Activated CD4-positive, alpha-beta T cell treated with anti-CD3 and anti-CD28 coated beads, Interleukin-2, Interleukin-6, amounts not matched to agents 100 ng/mL and 50 ng/mL, durations not matched to agents 16 hours and 8 hours (primary cell): ENCODE measurements at regions not wholly inside any gene's neighbourhood (a gene's known extent, or its start where the extent isn't known, plus 50 kb on each side); places are given as distances from the start of the nearest gene placed in this dataset.
"Not testable (repeated sequence)": the region's sequence is repeated elsewhere in the genome, so short reads cannot be mapped to it uniquely, and the experiment has no call there.

ENCODE experiments used
- DNase-seq: peaks from one replicate; pipeline ENCODE4 v3.0.0-alpha.2; 2020

DNA sequence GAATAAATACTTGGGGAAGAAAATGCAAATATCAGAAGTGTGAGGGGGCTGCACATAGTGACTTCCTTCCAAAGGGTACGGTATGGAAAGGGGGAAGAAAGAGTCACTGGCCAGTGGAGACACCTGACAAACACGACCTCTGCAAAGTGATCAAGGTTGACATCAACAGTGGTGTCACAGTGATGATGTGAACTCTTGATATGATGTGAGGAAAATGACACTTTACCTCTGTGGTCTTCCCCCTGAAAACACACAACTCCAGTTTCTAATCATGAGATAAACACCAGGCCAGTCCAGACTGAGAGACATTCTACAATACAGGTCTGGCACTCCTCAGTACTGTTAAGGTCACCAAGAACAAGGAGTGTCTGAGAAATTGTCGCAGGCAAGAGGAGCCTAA, 169.7 kb downstream of the BUB3 start:
- DNase-seq, result no peak

DNA sequence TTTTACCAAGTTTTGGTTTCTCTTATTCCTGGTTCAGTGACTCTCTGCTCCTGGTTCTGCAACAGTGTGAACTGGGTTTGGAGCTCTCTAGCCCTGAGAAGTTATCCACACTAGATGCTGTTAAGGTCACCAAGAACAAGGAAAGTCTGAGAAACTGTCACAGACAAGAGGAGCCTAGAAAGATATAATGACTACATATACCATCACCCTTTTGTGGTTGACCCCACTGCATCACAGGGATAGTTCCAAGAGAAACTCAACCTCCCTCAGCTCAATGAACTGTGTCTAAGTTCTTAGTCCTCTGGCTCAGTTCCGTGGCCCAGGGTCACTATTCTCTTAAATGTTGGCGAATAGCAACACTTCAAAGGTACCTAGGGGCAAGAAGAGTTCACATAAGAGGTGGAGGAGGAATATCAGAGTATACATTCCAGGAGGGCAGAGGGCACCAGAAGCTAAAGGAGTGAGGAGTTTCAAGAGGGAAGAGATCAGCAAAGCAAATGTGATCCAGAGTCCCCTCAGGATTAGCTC, 171.5 kb downstream of the BUB3 start:
- no peak for DNase-seq

DNA sequence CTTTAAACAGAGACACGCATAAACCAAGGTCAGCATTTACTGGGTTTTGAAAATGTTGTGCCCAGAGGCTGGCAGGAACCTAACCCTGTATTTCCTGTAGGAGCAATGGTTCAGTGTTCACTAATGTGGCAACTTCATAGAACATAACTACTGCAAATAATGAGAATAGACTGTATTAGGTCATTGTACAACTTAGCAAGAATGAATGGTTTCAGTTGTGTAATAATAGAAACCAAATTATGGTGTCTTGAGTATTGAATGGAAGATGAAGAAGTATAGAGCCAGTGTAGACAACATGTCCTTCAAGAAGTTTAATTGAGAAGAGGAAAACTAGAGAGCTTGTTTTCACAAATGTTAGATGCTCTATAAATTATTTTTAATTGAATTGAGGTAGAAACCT, 172.5 kb downstream of the BUB3 start:
- DNase-seq, result no peak

DNA sequence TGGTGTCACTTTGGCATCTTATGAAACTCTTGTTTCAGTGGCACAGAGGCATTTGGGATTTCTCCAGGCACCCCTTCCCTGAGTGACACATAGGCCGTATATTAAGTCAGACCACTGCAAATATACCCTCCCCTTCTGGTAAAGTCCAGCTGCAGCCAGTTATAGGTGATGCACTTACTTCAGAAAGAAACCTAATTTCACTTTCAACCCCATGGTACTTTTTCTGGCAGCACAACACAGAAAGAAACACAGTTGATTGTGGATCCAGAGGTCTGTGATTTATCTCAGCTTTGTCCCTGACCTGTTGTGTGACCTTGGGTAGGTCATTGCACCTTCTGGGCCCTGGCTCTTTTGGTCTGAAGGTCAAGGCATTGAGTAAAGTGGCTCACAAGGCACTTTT, 173.2 kb downstream of the BUB3 start:
- no peak for DNase-seq

DNA sequence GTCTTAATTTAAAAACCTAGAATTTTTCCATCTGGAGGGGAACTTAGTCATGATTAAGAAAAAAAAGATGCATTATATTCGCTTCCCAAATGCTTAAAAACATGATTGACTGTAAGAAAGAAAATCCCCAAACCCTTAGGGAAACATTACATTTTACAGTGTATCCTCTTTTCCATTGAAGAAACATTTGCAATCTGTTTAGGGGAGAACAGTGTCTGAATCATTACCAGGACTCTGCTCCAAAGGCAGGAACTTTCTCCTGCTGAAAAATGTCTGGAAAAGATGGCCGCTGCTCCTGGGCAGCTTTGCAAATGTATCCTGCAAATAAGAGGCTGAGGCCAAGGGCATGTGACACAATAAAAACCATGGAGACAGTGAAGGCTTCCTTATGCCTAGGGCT, 173.7 kb downstream of the BUB3 start:
- DNase-seq, result no peak

DNA sequence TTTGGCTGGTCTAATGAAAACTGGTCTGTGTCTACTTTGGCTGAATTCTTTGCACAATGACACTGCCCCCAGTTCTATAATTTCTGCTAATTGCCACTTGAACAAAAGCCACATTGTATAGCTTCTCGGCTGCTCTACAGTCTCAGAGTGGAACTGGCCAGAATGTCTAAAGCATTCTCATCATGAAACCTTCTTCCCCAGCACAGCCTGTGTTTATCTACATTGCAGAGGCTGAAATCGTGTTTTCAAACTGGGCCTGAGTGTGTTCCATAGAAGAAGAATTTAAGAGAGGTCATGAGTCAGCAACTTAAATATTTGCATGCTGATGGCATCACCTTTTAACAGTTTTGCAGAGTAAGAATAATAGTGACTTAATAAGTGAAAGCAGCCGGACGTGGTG, 177.2 kb downstream of the BUB3 start:
- DNase-seq, result no peak

DNA sequence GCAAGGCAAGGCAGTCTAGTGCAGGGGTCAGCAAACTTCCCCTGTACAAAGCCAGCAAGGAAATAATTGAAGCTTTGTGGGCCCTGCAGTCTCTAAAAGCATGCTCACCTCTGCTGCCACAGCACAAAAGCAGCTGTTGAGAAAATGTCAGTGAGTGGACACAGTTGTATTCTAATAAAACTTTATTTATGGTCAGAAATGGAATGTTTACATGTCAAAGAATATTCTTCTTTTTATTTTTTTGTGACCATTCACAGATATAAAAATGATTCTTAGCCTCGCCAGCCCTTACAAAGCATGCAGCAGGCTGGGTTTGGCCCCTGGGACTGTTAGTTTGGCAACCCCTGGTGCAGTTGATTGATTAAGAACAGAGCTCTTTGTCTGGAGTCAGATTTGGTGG, 192.4 kb downstream of the BUB3 start:
- no peak for DNase-seq

DNA sequence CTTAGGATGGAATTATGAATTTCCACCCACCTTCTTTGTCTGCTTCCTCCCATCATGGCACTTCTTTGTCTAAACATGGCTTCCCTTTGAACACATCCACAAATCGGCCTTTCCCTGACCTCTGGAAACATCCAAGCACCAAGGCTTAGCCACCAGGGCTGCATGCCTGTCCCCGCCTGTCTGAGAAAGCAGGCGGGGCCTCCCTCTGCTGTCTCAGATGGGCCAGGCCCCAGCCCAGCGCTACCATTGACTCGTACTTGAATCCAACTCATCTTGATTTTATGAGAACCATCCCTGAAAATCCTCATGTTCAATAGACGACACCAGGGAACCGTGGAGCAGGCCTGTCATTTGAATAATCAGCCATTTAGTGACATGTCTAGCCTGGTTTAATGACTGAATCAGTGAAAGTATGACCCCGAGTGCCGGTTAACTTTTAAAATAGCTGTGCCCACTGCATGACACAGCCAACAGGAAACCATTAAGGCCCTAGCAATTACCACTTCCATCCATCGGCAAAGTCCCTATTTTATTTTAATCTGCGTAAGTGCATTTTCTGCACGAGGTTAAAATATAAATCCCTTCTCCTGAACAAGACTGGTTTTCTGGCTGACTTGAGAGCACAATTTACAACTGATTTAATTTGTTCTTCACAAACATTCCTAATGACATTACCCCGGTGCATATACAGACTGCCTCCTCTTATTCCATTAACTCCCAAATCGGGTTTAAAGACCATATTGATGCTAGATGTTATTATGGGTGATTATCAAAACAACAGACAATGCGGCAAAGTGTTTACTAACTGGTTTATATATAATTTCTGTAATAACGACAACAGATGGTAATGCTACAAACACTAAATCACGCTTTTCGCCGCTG, 194.7 kb downstream of the BUB3 start:
- DNase-seq, result no peak

DNA sequence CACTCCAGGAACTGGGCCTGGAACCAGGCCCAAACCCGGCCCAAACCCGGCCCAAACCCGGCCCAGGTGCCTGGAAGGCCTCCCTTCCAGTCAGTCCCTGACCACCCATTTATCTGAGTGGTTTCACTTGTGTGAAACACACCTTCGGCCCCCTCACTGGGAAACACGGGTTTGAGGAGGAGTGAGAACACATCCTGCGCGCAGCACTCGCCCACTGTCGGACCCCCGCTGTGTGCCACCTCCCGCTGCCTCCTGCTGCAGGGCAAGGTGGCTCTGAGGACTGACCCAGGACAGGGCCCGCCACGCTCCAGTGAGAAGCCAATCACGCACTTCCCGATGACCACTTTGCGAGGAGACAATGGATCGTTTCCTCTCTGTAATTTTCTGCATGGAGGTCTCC, 197.5 kb downstream of the BUB3 start:
- DNase-seq, result no peak

DNA sequence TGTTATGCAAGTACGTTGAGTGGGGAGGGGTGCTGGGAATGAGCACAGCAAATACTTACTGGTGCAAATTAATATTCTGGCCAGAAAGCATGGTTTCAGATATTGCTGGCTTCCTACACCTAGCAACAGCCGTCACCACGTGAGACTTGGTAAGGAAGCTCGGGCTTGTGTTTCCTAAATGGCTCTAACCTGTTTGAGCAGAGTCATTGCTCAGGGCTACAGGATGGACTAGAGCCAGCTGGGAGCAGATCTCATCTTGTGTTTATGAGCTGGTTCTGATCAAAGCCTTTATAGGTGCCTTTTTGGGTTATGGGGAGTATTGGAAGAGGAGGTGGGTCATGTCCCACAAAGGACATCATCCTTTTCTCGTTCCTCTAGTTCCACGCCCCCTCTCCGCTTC, 200.3 kb downstream of the BUB3 start:
- no peak for DNase-seq

DNA sequence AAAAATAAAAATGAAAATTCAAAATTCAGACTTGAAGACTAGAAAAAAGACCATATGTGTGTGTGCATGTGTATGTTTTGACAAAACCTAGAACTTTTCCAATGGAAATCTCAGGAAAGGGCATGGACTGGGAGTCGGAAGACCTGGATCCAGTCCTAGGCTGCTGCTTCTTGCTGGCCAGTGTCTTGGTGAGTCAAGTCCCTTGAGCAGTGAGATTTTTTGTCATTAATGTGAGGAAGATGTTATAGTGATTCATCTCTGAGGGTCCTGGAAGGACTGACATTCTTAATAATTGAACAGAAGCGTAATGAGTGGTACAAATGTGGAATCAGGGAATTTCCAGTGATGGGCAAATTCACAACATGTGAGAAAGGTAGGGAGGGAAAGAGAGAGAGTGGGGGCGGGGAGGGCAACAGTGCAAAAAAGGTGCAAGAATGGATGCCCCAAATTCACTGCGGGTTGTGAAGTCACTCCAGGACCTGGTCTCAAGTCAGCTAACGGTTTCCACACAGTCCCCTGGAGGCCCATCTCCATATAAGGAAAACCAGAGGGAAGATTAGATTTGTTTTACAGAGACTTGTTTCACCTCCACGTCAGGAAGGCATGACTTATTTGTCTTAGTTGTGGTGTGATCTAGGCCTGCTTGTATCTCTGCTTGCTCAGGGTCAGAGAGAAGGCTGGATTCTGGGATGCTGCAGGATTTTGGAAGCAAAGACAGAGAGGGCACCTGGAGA, 201.7 kb downstream of the BUB3 start:
- no peak for DNase-seq

DNA sequence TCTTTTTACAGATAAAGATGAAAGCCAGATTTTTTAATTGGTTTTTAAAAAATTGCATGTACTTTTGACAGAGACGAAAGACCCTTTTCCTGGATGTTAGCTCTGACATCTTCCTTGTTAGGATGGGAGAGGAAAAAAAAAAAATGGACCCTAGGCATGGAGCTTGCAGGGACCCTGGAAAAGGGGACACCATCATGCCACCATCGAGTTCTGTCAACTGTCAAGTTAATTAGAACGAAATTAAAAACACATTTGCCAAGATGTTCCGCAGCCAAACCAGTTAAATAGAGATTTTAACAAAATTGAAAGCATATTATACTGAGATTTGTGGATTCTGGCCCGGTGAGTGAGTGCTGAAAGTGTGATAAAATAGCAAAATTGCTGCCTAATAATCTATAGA, 202.6 kb downstream of the BUB3 start:
- no peak for DNase-seq

DNA sequence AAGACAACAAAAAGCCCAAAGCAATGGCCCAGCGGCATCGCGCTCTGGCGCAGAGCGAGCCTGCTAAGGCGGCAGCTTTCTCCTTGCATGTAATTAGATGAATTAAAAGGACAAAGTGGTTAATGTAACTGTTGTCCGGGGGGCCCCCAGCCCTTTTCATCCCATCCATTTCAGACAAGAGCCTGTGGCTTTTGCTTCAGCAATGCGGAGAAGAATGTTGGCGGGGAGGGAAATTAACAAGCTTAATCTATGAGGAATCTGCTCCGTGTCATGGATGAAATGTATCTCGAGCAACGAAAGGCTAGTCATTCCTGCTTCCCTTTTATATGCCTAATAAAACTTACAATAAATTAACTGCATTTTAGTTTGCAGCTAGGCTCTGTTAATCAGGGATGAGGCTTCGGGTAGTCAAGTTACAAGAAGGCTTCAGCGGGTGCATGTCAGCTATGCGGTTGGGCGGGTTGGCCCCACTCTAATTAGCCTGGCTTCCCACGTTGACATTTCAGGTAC, 203.3 kb downstream of the BUB3 start:
- no peak for DNase-seq

DNA sequence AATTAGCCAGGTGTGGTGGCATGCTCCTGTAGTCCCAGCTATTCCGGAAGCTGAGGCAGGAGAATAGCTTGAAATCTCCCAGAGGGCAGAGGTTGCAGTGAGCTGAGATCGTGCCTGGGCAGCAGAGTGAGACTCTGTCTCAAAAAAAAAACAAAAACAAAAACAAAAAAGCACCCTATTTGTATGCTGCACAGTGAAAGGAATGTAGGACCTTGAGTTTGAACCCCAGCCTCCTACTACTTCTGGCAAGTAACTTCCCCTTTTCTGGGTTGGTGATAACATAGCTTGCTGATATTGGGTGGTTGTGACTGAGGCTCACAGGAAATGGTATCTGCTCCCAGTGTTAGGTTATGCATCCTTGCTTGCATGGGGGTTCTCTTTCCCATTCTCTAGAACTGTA, 205.3 kb downstream of the BUB3 start:
- no peak for DNase-seq

DNA sequence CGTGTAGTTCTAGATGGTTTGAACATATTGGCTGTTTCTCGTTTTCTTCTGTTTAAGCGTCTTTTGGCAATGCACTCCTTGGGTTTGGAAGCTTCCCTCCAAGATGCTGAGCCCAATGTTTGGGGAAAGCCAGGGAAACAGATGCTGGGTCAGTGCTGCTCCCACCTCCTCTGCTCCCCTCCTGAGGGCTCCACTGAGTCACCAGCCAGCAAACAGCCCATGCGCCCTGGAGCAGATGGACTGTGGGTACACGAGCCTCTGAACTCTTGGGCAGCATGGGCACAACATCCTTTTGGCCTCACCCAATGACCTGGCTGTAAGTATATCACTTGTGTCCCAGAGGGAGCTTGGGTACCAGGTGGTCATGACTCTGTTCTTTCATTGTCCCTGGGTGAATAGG, 207.6 kb downstream of the BUB3 start:
- no peak for DNase-seq

DNA sequence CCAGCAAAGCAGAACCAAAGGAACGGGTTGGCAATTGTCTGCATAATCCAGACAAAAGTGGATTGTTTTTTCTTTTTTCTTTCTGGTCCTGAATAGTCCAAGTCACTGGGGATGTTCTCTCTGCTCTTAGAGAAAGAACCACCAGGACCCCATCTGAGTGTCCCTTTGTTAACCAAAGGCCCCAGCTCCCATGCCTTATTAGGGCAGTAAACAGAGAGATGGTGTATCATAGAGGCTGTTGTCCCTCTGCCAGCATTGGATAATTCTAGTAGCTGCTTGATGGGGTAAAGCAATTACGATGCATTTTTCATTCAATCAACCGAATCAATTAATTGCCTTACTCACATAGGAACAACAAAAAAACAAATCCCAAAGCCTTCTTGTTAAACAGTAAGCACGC, 213.0 kb downstream of the BUB3 start:
- DNase-seq, result no peak

DNA sequence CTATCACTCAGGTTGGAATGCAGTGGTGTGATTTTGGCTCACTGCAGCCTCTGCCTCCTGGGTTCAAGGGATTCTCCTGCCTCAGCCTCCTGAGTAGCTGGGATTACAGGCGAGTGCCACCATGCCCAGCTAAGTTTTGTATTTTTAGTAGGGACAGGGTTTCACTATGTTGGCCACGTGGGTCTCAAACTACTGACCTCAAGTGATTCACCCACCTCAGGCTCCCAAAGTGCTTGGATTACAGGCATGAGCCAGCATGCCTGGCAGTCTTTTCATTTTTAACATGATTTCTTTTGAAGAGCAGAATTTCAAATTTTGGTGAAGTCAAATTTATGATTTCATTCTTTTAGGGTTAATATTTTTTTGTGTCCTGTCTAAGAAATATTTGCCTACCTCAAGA, 217.4 kb downstream of the BUB3 start:
- not testable (repeated sequence) for DNase-seq

DNA sequence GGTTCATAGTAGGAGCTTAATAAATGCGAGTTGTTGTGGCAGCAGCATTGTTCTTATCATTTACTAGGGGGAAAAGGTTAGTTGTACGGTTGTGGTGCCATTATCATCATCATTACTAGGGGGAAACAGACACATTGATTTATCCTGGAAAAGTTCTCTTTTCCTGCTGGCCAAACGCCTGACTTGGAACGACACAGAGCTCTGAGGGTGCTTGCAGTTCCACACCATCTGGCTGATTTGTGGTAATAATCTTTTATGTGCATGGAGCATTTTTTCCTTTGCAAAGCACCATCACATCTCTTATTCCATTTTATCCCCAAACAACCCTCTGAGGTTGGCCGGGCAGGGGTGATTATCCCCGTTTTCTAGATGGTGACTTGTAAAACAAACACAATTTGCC, 219.4 kb downstream of the BUB3 start:
- DNase-seq, result no peak

DNA sequence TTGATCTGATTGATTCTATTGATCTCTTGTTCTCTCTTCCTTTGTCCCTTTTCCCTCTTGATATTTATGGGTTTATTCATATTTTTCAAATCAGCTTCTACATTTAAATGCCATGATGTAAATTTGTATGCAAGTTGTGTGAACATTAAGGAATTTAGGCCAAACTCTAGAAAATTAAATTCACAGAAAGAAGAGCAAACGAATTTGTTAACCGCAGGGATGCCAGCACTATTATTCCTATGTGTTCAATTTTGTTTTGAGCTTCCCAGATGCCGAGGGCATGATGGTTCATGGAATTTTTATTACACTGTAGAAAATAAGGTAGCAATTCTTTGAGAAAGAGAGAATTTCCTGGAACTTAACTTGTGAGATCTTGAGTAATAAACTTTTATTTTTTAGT, 220.9 kb downstream of the BUB3 start:
- no peak for DNase-seq

DNA sequence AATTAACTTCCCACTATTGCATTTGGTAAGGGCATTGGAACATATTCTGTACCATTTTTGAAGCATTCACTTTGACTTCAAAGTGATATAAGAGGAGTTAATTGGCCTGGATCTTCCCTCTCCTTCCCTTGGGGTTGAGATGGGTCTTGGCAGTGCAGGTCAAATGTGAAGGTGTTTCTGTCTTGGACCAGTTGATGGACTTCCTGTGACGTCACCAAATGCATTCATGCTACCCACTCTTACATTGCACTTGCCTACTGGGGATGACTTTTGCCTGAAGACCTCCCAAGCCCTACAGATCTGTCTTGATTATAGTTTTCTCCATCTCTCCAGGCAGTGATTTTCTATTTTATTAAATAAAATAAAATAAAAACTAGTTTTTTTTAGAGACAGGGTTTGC, 221.5 kb downstream of the BUB3 start:
- no peak for DNase-seq

DNA sequence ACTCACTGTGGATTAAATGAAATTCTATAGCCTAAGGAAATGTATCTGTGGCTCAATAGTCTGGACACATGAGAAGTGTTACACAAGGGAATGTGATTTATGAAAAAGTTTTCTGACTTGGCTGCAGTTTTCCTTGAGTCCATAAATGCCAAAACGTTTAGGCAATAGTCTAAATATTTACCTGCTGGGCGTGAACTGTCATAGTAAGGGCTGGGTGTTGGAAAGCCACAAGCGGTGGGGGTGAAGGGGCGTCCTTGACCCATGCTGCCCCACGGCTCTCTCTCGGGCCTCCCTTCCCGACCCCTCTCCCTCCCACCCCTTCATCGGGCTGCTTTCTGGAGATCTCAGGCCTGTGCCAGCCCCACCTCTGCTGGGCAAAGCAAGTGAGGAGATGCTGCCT, 223.7 kb downstream of the BUB3 start:
- DNase-seq, result no peak

DNA sequence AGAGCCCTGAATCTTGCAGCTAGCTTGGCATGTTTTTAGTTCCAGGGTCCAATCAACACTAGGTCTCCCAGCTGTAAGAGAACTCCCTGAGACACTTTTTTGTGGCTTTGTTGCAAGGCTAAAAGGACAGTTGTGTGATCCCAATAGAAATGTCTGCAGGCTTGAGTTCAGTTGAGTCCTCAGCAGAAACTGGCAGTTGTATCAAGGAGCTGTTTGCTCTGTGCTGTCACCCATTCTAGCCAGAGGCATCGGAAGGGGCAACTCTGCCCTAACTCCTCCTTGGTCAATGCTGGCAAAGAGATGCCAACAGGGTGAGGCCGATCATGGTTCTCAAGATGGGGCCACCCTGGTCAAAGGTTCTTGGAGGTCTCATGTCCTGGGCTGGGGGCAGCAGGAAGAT, 224.1 kb downstream of the BUB3 start:
- DNase-seq, result no peak

DNA sequence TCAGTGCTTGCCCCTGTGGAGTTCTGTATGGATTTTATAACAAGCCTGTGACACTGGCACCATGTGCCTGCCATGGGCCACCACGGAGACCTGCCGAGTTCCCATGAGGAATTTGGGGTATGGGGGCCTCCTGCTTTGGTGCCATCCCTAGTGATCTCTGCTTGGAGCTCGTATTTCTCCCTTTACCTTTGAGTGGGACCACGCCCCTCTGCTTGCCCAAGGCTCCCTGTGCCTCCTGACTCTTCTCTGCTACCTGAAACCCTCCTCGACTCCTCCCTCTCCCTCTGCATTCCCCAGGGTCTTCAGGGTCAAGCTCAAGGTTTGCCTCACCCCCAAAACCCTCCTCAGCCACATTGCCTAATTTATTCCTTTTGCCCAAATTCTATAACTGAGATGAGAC, 225.0 kb downstream of the BUB3 start:
- no peak for DNase-seq

DNA sequence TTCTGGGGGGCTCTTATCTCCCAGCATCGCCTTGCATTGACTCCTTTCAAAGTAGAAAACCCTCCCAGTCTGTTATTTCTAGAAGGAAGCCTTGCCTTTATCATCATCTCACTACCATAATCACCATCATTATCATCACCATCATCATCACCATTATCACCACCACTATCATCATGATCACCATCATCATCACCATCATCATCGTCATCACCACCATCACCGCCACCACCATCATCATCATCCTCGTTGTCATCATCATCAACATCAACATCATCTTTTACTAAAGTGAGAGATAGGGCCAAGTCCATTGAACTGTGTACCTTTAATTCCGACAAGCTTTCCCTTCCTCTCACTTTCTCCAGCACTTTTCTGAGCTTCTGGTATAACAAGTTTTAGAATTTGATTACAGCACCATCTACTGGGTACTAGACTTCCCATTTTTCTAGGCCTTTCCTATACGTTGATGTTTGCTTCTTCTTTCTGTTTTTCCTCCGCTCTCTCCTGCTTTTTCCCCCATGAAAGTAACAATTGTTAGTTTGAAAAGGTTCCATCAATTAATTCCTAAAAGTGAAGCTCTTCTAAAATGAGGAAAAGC, 226.4 kb downstream of the BUB3 start:
- no peak for DNase-seq
